ENCODE measurements at regions not wholly inside any gene's neighbourhood (a gene's known extent, or its start where the extent isn't known, plus 50 kb on each side); places are given as distances from the start of the nearest gene placed in this dataset.

DNA sequence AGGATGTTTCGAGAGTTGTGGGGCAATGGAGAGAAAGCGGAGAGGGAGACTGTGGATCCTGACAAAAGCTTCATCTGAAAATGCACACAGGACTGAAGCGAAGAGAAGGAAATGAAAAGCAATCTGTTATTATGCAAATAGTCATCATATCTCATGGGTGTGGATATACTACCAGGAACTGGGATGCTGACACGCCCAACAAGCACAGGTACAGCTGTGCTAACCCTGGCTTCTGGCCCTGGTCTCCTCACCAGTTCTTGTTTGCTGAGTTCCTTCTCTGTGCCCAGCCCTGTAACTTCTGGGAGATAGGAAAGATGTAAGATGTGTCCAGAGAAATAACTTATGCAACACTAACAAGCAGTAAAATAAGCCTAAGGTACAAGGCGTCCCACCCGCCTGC lies 358.8 kb downstream of the CMPK2 start:
- TF ChIP-seq, protein P1, sequence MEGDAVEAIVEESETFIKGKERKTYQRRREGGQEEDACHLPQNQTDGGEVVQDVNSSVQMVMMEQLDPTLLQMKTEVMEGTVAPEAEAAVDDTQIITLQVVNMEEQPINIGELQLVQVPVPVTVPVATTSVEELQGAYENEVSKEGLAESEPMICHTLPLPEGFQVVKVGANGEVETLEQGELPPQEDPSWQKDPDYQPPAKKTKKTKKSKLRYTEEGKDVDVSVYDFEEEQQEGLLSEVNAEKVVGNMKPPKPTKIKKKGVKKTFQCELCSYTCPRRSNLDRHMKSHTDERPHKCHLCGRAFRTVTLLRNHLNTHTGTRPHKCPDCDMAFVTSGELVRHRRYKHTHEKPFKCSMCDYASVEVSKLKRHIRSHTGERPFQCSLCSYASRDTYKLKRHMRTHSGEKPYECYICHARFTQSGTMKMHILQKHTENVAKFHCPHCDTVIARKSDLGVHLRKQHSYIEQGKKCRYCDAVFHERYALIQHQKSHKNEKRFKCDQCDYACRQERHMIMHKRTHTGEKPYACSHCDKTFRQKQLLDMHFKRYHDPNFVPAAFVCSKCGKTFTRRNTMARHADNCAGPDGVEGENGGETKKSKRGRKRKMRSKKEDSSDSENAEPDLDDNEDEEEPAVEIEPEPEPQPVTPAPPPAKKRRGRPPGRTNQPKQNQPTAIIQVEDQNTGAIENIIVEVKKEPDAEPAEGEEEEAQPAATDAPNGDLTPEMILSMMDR (IDR thresholded peaks at IDR 0.05; ENCODE audit: poor library complexity, severe bottlenecking), result no peak
- TF ChIP-seq MXI1 (conservative IDR thresholded peaks at IDR 0.05; ENCODE audit: poor library complexity, severe bottlenecking) (no peak), RAD21 (conservative IDR thresholded peaks at IDR 0.05) (no peak), EP300 (conservative IDR thresholded peaks at IDR 0.05; ENCODE audit: poor library complexity, severe bottlenecking) (no peak)

All from neural cell (in vitro differentiated cells).